ENCODE measurements at regions not wholly inside any gene's neighbourhood (a gene's known extent, or its start where the extent isn't known, plus 50 kb on each side); places are given as distances from the start of the nearest gene placed in this dataset.

DNA sequence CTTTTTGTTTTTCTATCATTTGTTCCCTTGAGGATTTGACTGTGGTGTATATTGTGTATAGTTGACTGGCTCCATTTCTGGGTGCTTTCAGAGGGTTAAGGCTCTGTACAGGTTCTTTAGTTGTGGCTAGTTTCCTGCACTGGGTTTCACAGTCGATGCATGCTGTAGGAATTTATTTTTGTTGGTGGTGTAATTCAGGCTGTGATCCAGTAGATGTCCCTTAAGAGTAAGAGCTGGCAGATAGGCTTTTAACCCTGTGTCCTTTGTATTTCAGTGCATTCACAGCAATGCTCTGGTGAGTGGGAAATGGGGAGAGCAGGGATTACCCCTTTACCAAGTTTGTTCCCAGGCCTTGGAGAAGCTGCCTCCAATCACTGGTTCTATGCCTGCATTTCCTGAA lies 112.9 kb downstream of the SPATA31D1 start:
- in situ Hi-C loops (cut with HindIII; ENCODE audit: low sequenced_read_pairs) = no loop called here
- TF ChIP-seq, protein P1, sequence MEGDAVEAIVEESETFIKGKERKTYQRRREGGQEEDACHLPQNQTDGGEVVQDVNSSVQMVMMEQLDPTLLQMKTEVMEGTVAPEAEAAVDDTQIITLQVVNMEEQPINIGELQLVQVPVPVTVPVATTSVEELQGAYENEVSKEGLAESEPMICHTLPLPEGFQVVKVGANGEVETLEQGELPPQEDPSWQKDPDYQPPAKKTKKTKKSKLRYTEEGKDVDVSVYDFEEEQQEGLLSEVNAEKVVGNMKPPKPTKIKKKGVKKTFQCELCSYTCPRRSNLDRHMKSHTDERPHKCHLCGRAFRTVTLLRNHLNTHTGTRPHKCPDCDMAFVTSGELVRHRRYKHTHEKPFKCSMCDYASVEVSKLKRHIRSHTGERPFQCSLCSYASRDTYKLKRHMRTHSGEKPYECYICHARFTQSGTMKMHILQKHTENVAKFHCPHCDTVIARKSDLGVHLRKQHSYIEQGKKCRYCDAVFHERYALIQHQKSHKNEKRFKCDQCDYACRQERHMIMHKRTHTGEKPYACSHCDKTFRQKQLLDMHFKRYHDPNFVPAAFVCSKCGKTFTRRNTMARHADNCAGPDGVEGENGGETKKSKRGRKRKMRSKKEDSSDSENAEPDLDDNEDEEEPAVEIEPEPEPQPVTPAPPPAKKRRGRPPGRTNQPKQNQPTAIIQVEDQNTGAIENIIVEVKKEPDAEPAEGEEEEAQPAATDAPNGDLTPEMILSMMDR (IDR thresholded peaks at IDR 0.05; ENCODE audit: low read depth, low read length) = no peak
- H3K4me3 ChIP-seq (ENCODE audit: low read depth, low read length) = no peak overlapping the region
- no peak for DNase-seq (ENCODE audit: low read depth, low spot score)

DNA sequence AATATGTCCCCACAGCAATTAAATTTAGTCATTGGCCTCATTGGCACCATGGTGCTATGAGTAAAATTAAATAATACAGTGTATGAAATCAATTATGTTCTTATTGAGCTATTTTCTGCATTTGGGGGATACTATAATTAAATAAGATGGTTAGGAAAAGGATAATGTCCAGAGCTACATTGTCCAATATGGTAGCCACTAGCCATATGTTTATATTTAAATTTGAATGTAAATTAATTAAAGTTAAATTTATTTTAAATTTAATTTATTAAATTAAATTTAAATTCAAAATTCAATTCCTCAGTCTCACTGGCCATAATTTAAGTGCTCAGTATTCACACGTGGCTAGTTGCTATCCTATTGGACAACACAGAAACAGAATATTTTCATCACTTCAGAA lies 115.7 kb downstream of the SPATA31D1 start:
- H3K4me3 ChIP-seq (ENCODE audit: low read depth, low read length) = no peak overlapping the region
- DNase-seq (ENCODE audit: low read depth, low spot score) = no peak
- in situ Hi-C loops (cut with HindIII; ENCODE audit: low sequenced_read_pairs) = no loop called here
- TF ChIP-seq, protein P1 (IDR thresholded peaks at IDR 0.05; ENCODE audit: low read depth, low read length) = no peak

DNA sequence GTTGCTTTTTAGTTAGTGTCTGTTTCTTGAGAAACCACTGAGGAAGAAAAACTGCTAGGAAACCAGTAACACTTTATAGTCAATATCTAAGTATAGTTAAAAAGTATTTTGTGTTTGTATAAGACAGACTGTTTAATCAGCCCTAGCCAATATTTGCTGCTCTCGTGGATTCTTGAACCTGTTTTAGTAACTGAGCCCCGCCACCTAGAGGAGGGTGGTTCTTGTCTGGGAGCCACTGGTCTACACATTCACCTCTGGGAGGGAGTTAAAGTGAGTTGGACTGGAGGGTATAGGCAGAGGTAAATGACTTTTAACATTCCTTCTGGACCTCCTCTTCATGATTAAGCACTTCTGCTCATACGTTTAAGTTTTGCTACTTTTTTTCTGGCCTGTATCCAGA lies 117.2 kb downstream of the SPATA31D1 start:
- TF ChIP-seq, protein P1 (IDR thresholded peaks at IDR 0.05; ENCODE audit: low read depth, low read length) = no peak
- DNase-seq (ENCODE audit: low read depth, low spot score) = no peak
- no peak overlapping the region for H3K4me3 ChIP-seq (ENCODE audit: low read depth, low read length)
- in situ Hi-C loops (cut with HindIII; ENCODE audit: low sequenced_read_pairs) = no loop called here

DNA sequence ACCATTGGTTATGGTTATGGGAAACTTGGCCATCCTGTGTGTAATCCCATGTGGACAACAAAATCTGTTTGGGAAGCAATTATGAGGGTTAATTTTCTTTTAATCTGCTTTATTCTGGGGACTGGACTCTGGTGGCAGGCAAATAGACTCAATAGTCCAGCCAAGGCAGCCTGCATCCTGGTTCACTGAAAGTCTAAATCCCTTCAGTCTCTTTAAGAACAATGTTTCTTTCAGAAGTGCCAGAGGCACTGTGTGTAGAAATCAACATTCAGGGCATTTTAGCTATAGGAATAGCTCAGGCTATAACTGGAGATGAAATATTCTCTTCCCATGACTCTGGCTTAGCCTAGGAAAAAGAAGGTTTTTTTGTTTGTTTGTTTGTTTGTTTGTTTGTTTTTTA lies 118.0 kb downstream of the SPATA31D1 start:
- H3K4me3 ChIP-seq (ENCODE audit: low read depth, low read length) = no peak overlapping the region
- TF ChIP-seq, protein P1 (IDR thresholded peaks at IDR 0.05; ENCODE audit: low read depth, low read length) = no peak
- no peak for DNase-seq (ENCODE audit: low read depth, low spot score)
- in situ Hi-C loops (cut with HindIII; ENCODE audit: low sequenced_read_pairs) = no loop called here

DNA sequence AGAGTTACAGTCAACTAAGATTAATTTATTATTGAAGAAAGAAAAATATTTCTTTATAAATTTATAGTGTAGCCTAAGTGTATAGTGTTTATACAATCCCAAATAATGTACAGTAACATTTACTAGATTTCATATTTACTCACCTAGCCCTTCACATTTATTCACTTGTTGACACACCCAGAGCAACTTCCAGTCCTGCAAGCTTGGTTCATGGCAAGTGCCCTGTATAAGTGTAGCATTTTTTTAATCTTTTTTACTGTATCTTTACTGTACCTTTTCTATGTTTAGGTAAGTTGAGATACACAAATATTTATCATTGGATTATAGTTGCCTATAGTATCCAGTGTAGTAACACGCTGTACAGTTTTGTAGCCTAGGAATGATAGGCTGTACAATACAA lies 119.9 kb downstream of the SPATA31D1 start:
- in situ Hi-C loops (cut with HindIII; ENCODE audit: low sequenced_read_pairs) = no loop called here
- no peak overlapping the region for H3K4me3 ChIP-seq (ENCODE audit: low read depth, low read length)
- no peak for DNase-seq (ENCODE audit: low read depth, low spot score)
- TF ChIP-seq, protein P1 (IDR thresholded peaks at IDR 0.05; ENCODE audit: low read depth, low read length) = no peak

DNA sequence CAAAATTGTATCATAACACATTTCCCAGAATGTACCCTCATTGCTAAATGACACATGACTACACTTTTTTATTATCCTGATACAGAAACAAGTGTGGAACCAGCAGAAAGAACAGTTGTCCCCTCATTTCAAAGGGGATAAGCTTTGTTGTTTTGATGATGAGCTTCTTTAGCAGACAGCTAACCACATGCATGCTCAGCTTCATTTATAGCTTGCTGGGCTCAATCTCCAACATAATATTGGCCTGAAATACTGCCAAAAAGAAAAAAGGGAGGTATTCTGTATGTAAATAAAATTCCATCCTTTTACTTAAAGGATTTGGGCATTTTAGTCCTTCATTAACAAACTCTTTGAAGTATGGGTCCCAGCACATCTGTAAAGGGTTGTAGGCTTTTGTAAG lies 120.4 kb downstream of the SPATA31D1 start:
- in situ Hi-C loops (cut with HindIII; ENCODE audit: low sequenced_read_pairs) = no loop called here
- DNase-seq (ENCODE audit: low read depth, low spot score) = peak; percentile 46
- H3K4me3 ChIP-seq (ENCODE audit: low read depth, low read length) = no peak overlapping the region
- TF ChIP-seq, protein P1 (IDR thresholded peaks at IDR 0.05; ENCODE audit: low read depth, low read length) = no peak

DNA sequence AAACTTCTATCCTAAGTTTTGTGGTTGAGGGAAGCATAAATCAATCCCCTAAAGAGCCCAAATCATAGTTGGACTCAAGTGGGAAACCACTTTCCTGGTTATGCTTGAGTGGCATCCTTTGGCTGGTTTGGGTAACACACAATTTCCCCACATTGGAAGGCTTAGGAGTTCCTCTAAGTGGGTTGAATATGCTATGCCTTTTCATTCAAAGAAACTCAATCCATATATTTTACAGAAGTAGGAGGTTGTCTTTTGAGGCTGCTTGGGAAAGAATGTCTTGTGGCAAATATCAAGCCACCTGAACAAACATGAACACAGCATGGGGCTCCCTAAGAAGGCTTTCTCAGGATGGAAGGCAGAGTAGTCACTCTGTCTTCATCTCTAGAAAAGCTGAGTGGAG lies 121.1 kb downstream of the SPATA31D1 start:
- in situ Hi-C loops (cut with HindIII; ENCODE audit: low sequenced_read_pairs) = no loop called here
- DNase-seq (ENCODE audit: low read depth, low spot score) = peak; percentile 93
- TF ChIP-seq, protein P1 (IDR thresholded peaks at IDR 0.05; ENCODE audit: low read depth, low read length) = no peak
- H3K4me3 ChIP-seq (ENCODE audit: low read depth, low read length) = no peak overlapping the region

Data from astrocyte of the spinal cord (primary cell).